Epithelial cell of proximal tubule (primary cell): ENCODE measurements at regions not wholly inside any gene's neighbourhood (a gene's known extent, or its start where the extent isn't known, plus 50 kb on each side); places are given as distances from the start of the nearest gene placed in this dataset.
A peak's percentile ranks its signal among the peaks of the same experiment; 100 is the strongest.

Experiments used
- DNase-seq: peaks from one replicate; pipeline ENCODE4 v3.0.0-alpha.2; 2011; ENCODE audit warnings: low read depth
- H3K4me3 ChIP-seq: 2 replicates; pipeline ENCODE4 v1.5.1; 2011; ENCODE audit warnings: low read depth, mild to moderate bottlenecking, low read length
- CTCF ChIP-seq: conservative IDR thresholded peaks from 2 replicates; pipeline ENCODE4 v1.5.1; 2012; ENCODE audit warnings: low read depth, mild to moderate bottlenecking, low read length

GRCh38 chr3:22608093-22608492 lies 595.0 kb upstream of the UBE2E2 start:
- H3K4me3 ChIP-seq: no peak overlapping the region
- no peak for TF ChIP-seq CTCF
- DNase-seq: no peak

- no peak for TF ChIP-seq CTCF
- no peak for DNase-seq
Observed at GRCh38 chr3:22608721-22609120, 594.4 kb upstream of the UBE2E2 start.

GRCh38 chr3:22609139-22609538 lies 594.0 kb upstream of the UBE2E2 start:
- TF ChIP-seq CTCF: no peak
- DNase-seq: no peak
- no peak overlapping the region for H3K4me3 ChIP-seq

More at GRCh38 chr3:22608721-22609120, 594.4 kb upstream of the UBE2E2 start:
- no peak overlapping the region for H3K4me3 ChIP-seq

DNA sequence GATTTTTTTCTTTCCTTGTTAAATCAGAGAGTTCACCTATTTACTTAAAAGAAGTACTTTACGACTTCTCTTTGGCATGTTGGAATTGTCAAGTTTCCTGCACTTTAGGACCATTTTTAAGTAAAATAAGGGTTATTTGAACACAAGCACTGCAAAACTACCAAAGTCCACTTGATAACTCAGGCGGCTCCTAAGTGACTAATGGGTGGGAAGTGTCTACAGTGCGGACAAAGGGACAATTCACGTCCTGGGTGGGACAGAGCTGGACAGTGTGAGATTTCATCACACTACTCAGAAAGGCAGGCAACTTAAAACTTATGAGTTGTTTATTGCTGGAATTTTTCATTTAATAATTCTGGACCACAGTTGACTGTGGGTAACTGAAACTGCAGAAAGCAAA lies 590.2 kb upstream of the UBE2E2 start:
- no peak overlapping the region for H3K4me3 ChIP-seq
- TF ChIP-seq CTCF: no peak
- DNase-seq: no peak

DNA sequence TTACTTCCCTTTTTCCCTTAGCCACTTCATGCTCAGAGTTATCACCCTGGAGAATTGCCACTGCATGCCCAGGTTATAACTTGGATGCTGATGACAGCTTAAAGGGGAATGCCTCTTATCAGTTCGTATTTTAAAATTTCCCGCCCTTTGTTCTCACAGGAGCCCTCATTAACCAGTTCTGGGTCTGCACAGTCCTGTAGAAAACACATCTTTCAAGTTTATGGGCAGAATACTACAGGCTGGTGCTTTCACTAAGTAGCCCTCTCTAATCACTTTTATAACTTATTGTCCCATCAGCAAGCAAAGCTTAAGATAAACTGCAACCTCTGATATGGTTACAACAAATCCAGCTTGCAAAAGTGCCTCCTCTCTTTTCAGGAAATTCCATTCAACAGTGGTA lies 587.3 kb upstream of the UBE2E2 start:
- TF ChIP-seq CTCF: no peak
- H3K4me3 ChIP-seq: no peak overlapping the region
- no peak for DNase-seq

DNA sequence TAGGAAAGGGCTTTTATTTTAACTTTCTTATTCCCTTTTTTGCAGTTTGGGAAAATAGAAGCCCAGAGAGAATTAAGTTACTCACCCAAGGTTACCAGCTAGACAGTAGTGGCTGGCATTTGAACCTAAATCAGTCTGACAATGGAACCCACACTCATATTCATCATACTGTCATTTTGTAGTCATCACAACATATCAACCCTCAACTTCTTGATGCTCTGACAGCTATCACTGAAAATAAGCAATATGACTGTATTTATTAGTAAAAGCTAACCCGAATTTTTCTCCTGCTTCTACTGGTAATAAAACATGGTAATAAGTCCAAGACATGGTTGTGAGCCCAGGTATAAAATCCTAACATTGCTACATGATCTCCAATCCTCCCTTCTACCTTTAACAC lies 585.8 kb upstream of the UBE2E2 start:
- no peak for TF ChIP-seq CTCF
- no peak for DNase-seq
- no peak overlapping the region for H3K4me3 ChIP-seq

GRCh38 chr3:22620498-22620897 lies 582.6 kb upstream of the UBE2E2 start:
- TF ChIP-seq CTCF: no peak
- peak; percentile 6 for DNase-seq

More at GRCh38 chr3:22620498-22620897, 582.6 kb upstream of the UBE2E2 start:
- no peak overlapping the region for H3K4me3 ChIP-seq
